ENCODE measurements at regions not wholly inside any gene's neighbourhood (a gene's known extent, or its start where the extent isn't known, plus 50 kb on each side); places are given as distances from the start of the nearest gene placed in this dataset.

DNA sequence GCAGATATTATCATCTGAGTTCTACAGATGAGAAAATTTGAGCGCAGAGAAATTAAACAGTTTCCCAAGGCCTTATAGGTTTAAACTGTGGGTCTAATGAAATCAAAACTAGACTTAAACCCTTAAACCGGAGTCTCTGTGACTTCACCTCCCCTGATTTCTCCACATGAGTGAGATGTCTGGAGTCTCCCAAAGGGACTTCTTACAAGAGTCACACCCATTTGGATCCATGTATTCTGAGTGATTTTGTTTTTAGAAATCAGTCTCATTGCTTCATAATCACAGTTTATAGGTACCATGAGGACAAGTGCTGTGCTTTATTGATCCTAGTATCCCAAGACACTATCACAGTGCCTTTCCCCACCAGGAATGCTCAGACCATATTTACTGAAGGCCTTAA lies 206.0 kb upstream of the JUN start:
- no peak for TF ChIP-seq CTCF (conservative IDR thresholded peaks at IDR 0.05; ENCODE audit: low read depth, low read length)
- no peak for TF ChIP-seq EZH2 (IDR thresholded peaks at IDR 0.05; ENCODE audit: borderline replicate concordance, low read depth, low read length, poor library complexity, severe bottlenecking)

Data from A673 (cell line).